HG02610 (cell line): ENCODE measurements at regions not wholly inside any gene's neighbourhood (a gene's known extent, or its start where the extent isn't known, plus 50 kb on each side); places are given as distances from the start of the nearest gene placed in this dataset.

Experiments used
- ATAC-seq: cut with Tn5 transposase; IDR thresholded peaks from one replicate; pipeline ENCODE4 v1.9.1; 2021; ENCODE audit warnings: mild to moderate bottlenecking, moderate library complexity; ENCODE audit not compliant: unreplicated experiment

- no peak for ATAC-seq
These were observed 133.0 kb downstream of the MAD2L1 start for GRCh38 chr4:119933606-119934005.

- ATAC-seq = no peak
These were observed 134.4 kb downstream of the MAD2L1 start for GRCh38 chr4:119932277-119932676.

- no peak for ATAC-seq
These were observed 136.1 kb downstream of the MAD2L1 start for GRCh38 chr4:119930546-119930945.

- ATAC-seq = no peak
These were observed 144.8 kb downstream of the MAD2L1 start for GRCh38 chr4:119921830-119922229.

- no peak for ATAC-seq
These were observed 160.4 kb downstream of the MAD2L1 start for GRCh38 chr4:119906277-119906676.

- ATAC-seq = no peak
These were observed 168.4 kb downstream of the MAD2L1 start for GRCh38 chr4:119898211-119898610.

GRCh38 chr4:119897260-119897659 is 169.4 kb downstream of the MAD2L1 start:
- no peak for ATAC-seq

- ATAC-seq = no peak
These were observed 171.9 kb downstream of the MAD2L1 start for GRCh38 chr4:119894650-119895208.

- ATAC-seq = no peak
These were observed 192.8 kb downstream of the MAD2L1 start for GRCh38 chr4:119873794-119874325.

- ATAC-seq = no peak
These were observed 193.5 kb downstream of the MAD2L1 start for GRCh38 chr4:119873132-119873531.

GRCh38 chr4:119872371-119873016 is 194.2 kb downstream of the MAD2L1 start:
- ATAC-seq = no peak

GRCh38 chr4:119870856-119871255 is 195.8 kb downstream of the MAD2L1 start:
- ATAC-seq = no peak

- no peak for ATAC-seq
These were observed 200.9 kb downstream of the MAD2L1 start for GRCh38 chr4:119865789-119866188.

GRCh38 chr4:119865389-119865788 is 201.3 kb downstream of the MAD2L1 start:
- no peak for ATAC-seq

GRCh38 chr4:119861731-119862130 is 204.9 kb downstream of the MAD2L1 start:
- ATAC-seq = no peak

GRCh38 chr4:119858176-119858575 is 208.5 kb downstream of the MAD2L1 start:
- no peak for ATAC-seq

- ATAC-seq = no peak
These were observed 212.3 kb downstream of the MAD2L1 start for GRCh38 chr4:119854364-119854763.

GRCh38 chr4:119851649-119852048 is 215.0 kb downstream of the MAD2L1 start:
- no peak for ATAC-seq

- ATAC-seq = no peak
These were observed 212.8 kb upstream of the PDE5A start for GRCh38 chr4:119841361-119841760.

- no peak for ATAC-seq
These were observed 207.0 kb upstream of the PDE5A start for GRCh38 chr4:119835613-119835910.

GRCh38 chr4:119834906-119835612 is 206.5 kb upstream of the PDE5A start:
- no peak for ATAC-seq

GRCh38 chr4:119833611-119834010 is 205.0 kb upstream of the PDE5A start:
- no peak for ATAC-seq
